K562 (cell line): ENCODE measurements at regions not wholly inside any gene's neighbourhood (a gene's known extent, or its start where the extent isn't known, plus 50 kb on each side); places are given as distances from the start of the nearest gene placed in this dataset.

Source experiments
- ATAC-seq: fragments of 200-7000 bp; cut with Tn5 transposase; 3 replicates; pipeline ENCODE4 v1.9.1; 2020; ENCODE audit warnings: moderate library complexity
- BruUV-seq: library from RNA; stranded (reverse); fragments of 400-500 nt; replicated peaks from 2 replicates; lab custom pipeline; 2021; lab: Mats Ljungman, UMichigan
- CTCF ChIA-PET: fragments of 300-600 bp; formaldehyde crosslinking; extraction: SDS; loops from one replicate; lab custom pipeline; 2021; ENCODE audit warnings: low intra/inter-chr PET ratio; lab: Yijun Ruan, JAX
- POLR2A ChIA-PET: fragments of 300-600, 350-650 bp; sonication (Branson Sonifier 250); formaldehyde crosslinking; extraction: SDS; loops from one replicate; lab custom pipeline; 2021; ENCODE audit warnings: antibody characterized with exemption, inconsistent platforms; lab: Yijun Ruan, JAX
- DNase-seq, 4 experiments: peaks; one replicate each; pipeline versions ENCODE4 v3.0.0 to v3.0.0-alpha.2; 2011 to 2018; ENCODE audit warnings: low spot score in 3 of 4, mixed read lengths in 3 of 4; ENCODE audit errors: extremely low read depth in 1 of 4
- FAIRE-seq: peaks from 2 replicates; lab custom pipeline; 2011; peaks lifted over from hg19 to GRCh38; lab: Jason Lieb, UNC
- H2AFZ ChIP-seq: 2 replicates; pipeline ENCODE4 v1.6.0; 2011; ENCODE audit warnings: low read depth, low read length, control low read depth, inconsistent platforms
- H3K27ac ChIP-seq: fragments of 200-600 bp; 3 replicates; pipeline ENCODE4 v1.8.0; 2011; ENCODE audit warnings: low read depth, mild to moderate bottlenecking, control low read depth, inconsistent platforms, low read length, moderate library complexity, mixed read lengths; ENCODE audit errors: extremely low read depth
- H3K27me3 ChIP-seq, 2 experiments: fragments of 300-600 bp in 1 of 2; 2 replicates in 1 of 2; 3 replicates in 1 of 2; pipeline versions ENCODE4 v1.6.0 to v1.8.0; 2011; ENCODE audit warnings: inconsistent platforms in 2 of 2, low read length in 2 of 2, mild to moderate bottlenecking in 1 of 2, mixed read lengths in 1 of 2, moderate library complexity in 1 of 2; ENCODE audit not compliant: control insufficient read depth in 2 of 2, insufficient read depth in 2 of 2
- H3K36me3 ChIP-seq: fragments of 300-600 bp; 3 replicates; pipeline ENCODE4 v1.8.0; 2011; ENCODE audit warnings: mild to moderate bottlenecking, low read length, inconsistent platforms; ENCODE audit not compliant: control insufficient read depth, insufficient read depth
- H3K4me1 ChIP-seq, 2 experiments: fragments of 200-600 bp in 1 of 2; replicated peaks in 1 of 2; 2 replicates in 1 of 2; 3 replicates in 1 of 2; pipeline versions ENCODE4 v1.5.1 to v1.8.0; 2011; ENCODE audit warnings: inconsistent platforms in 2 of 2, low read length in 2 of 2, mild to moderate bottlenecking in 1 of 2, mixed read lengths in 1 of 2, moderate library complexity in 1 of 2; ENCODE audit not compliant: control insufficient read depth in 2 of 2, insufficient read depth in 2 of 2
- H3K4me2 ChIP-seq: 2 replicates; pipeline ENCODE4 v1.6.1; 2011; ENCODE audit warnings: low read length, control low read depth, inconsistent platforms, mixed read lengths; ENCODE audit not compliant: insufficient read depth
- H3K4me3 ChIP-seq: fragments of 200-600 bp; sonication (generic), shearing (Covaris generic); 2 replicates; pipeline ENCODE4 v1.5.1; 2016; ENCODE audit warnings: control low read depth, inconsistent platforms
- H3K79me2 ChIP-seq: fragments of 200-600 bp; 3 replicates; pipeline ENCODE4 v1.8.0; 2011; ENCODE audit warnings: low read length, inconsistent platforms; ENCODE audit not compliant: control insufficient read depth, insufficient read depth
- H3K9ac ChIP-seq, 2 experiments: 2 replicates each; pipeline versions ENCODE4 v1.6.0 to v1.6.1; 2011; ENCODE audit warnings: low read depth in 2 of 2, low read length in 2 of 2, control low read depth in 1 of 2, inconsistent platforms in 1 of 2, mild to moderate bottlenecking in 1 of 2, mixed read lengths in 1 of 2; ENCODE audit not compliant: insufficient read depth in 1 of 2
- H3K9me1 ChIP-seq: one replicate; pipeline ENCODE4 v1.6.0; 2011; ENCODE audit warnings: inconsistent platforms, mild to moderate bottlenecking, low read length, moderate library complexity; ENCODE audit not compliant: control insufficient read depth, insufficient read depth
- H3K9me3 ChIP-seq: replicated peaks from 2 replicates; pipeline ENCODE4 v1.5.1; 2011; ENCODE audit warnings: low read depth, low read length, inconsistent platforms; ENCODE audit not compliant: control insufficient read depth, insufficient read depth
- H4K20me1 ChIP-seq: replicated peaks from 2 replicates; pipeline ENCODE4 v1.6.1; 2011; ENCODE audit warnings: low read length, inconsistent platforms, mixed read lengths; ENCODE audit not compliant: control insufficient read depth, insufficient read depth
- ARID1B ChIP-seq: fragments of 450-650 bp; IDR thresholded peaks from 2 replicates; pipeline ENCODE4 v1.6.1; 2016; ENCODE audit warnings: antibody characterized with exemption, mild to moderate bottlenecking, inconsistent platforms
- HLTF ChIP-seq: fragments of 450-650 bp; IDR thresholded peaks from 2 replicates; pipeline ENCODE4 v1.6.1; 2016
- IFI16 ChIP-seq: fragments of 250-450 bp; sonication (Bioruptor Pico); IDR thresholded peaks from 2 replicates; pipeline ENCODE4 v2.1.2; 2022; ENCODE audit warnings: mild to moderate bottlenecking, inconsistent platforms
- IRF2 ChIP-seq: sonication (generic); formaldehyde crosslinking; IDR thresholded peaks from 2 replicates; pipeline ENCODE4 v1.8.1; 2022; ENCODE audit warnings: mild to moderate bottlenecking, missing genetic modification reagents
- KAT7 ChIP-seq: sonication (generic); formaldehyde crosslinking; IDR thresholded peaks from 2 replicates; pipeline ENCODE4 v1.8.0; 2022; ENCODE audit warnings: missing genetic modification reagents, mild to moderate bottlenecking, borderline replicate concordance
- MNT ChIP-seq, 2 experiments: fragments of 450-650 bp; conservative IDR thresholded peaks; 2 replicates each; pipeline ENCODE4 v1.6.1; 2017; ENCODE audit warnings: mild to moderate bottlenecking in 2 of 2, moderate library complexity in 2 of 2
- SMARCB1 ChIP-seq: IDR thresholded peaks from 2 replicates; pipeline ENCODE4 v1.6.1; 2011; ENCODE audit warnings: improper control_type of control experiment, low read depth; ENCODE audit not compliant: insufficient read length
- ZBTB2 ChIP-seq: fragments of 450-650 bp; IDR thresholded peaks from 2 replicates; pipeline ENCODE4 v1.6.1; 2016; ENCODE audit warnings: antibody characterized with exemption
- ZNF277 ChIP-seq: fragments of 250-450 bp; sonication (Bioruptor Pico); IDR thresholded peaks from 2 replicates; pipeline ENCODE4 v1.8.0; 2022; ENCODE audit warnings: inconsistent platforms, mild to moderate bottlenecking, moderate library complexity, borderline replicate concordance
- ZNF407 ChIP-seq: fragments of 450-650 bp; IDR thresholded peaks from 2 replicates; pipeline ENCODE4 v1.6.1; 2016; ENCODE audit warnings: low read depth
- WGBS: fragments of 100-300 bp; shearing (Covaris generic); methylation state at CpG from one replicate; pipeline ENCODE4 v1.1.6; 2016; ENCODE audit warnings: low coverage, mixed read lengths; ENCODE audit not compliant: insufficient coverage; ENCODE audit errors: missing lambda C conversion rate; 5-methylcytosine and 5-hydroxymethylcytosine counted together
- in situ Hi-C: fragments of 300-500 bp; cut with MboI; formaldehyde crosslinking; loops from 4 replicates; pipeline ENCODE4 v1.15.0; 2018; ENCODE audit warnings: inconsistent platforms, mixed read lengths
- intact Hi-C: fragments of 100-400 bp; cut with micrococcal nuclease; formaldehyde crosslinking; loops from 2 replicates; pipeline ENCODE4 v1.14.2; 2022

GRCh38 chr20:39222101-39222500 is 260.0 kb downstream of the DHX35 start (continued):
- TF ChIP-seq ZBTB2 (no peak), KAT7 (CRISPR knock-in tag) (no peak), ARID1B (no peak), IFI16 (CRISPR knock-in tag) (no peak)

GRCh38 chr20:39216195-39216594 is 254.1 kb downstream of the DHX35 start:
- no peaks in the 10 kb centered on the region for H4K20me1 ChIP-seq
- WGBS, result 3% methylated on average over 3 of the region's 3 CpGs
- TF ChIP-seq MNT (conservative IDR thresholded peaks at IDR 0.05) (no peak), HLTF (no peak), IRF2 (no peak), SMARCB1 (no peak), ZNF277 (CRISPR knock-in tag) (no peak), ZNF407 (no peak)

More at GRCh38 chr20:39216195-39216594, 254.1 kb downstream of the DHX35 start:
- intact Hi-C loops (no loop called here), in situ Hi-C loops (no loop called here)
- Histone ChIP-seq H3K4me3 (no peak overlapping the region), H3K4me2 (no peak overlapping the region), H3K4me1 (no peaks in the 10 kb centered on the region), H3K9me3 (no peaks in the 10 kb centered on the region), H3K79me2 (no peaks in the 10 kb centered on the region), H3K9me1 (no peaks in the 10 kb centered on the region), H3K27me3 (no peaks in the 10 kb centered on the region), H3K36me3 (no peaks in the 10 kb centered on the region), H2AFZ (no peak overlapping the region), H3K9ac (no peak overlapping the region), H3K27ac (no peak overlapping the region)
- no peak for DNase-seq
- ATAC-seq, result no peak
- no TSS peak for BruUV-seq
- ChIA-PET CTCF (no interaction called here), POLR2A (no interaction called here)
- FAIRE-seq, result no peak
